Lung (tissue), 11 donors: ENCODE measurements at regions not wholly inside any gene's neighbourhood (a gene's known extent, or its start where the extent isn't known, plus 50 kb on each side); places are given as distances from the start of the nearest gene placed in this dataset.
A peak's percentile ranks its signal among the peaks of the same experiment; 100 is the strongest.

Source experiments
- ATAC-seq: fragments of 200-7000 bp; cut with Tn5 transposase; one replicate; pipeline ENCODE4 v1.9.1; 2020; ENCODE audit warnings: moderate number of reproducible peaks; ENCODE audit not compliant: insufficient read depth, low FRiP score
- DNase-seq, 3 donors: peaks; one replicate each; pipeline ENCODE4 v3.0.0-alpha.2; 2013 to 2017
- H3K27ac ChIP-seq, 2 donors: one replicate each; pipeline ENCODE4 v1.5.1; 2013; ENCODE audit warnings: mild to moderate bottlenecking in 2 of 2, moderate library complexity in 2 of 2, control low read depth in 1 of 2, inconsistent platforms in 1 of 2, low read depth in 1 of 2, low read length in 1 of 2
- H3K27me3 ChIP-seq, 3 donors: one replicate each; pipeline ENCODE4 v1.5.1; 2013; ENCODE audit warnings: low read length in 2 of 3; ENCODE audit not compliant: control insufficient read depth in 3 of 3, insufficient read depth in 3 of 3
- H3K36me3 ChIP-seq, 4 donors: one replicate each; pipeline ENCODE4 v1.5.1; 2013; ENCODE audit warnings: low read length in 4 of 4, mild to moderate bottlenecking in 1 of 4, moderate library complexity in 1 of 4; ENCODE audit not compliant: control insufficient read depth in 4 of 4, insufficient read depth in 4 of 4
- H3K4me1 ChIP-seq, 5 donors: one replicate each; pipeline ENCODE4 v1.5.1; 2013; ENCODE audit warnings: low read length in 5 of 5, mild to moderate bottlenecking in 2 of 5, moderate library complexity in 1 of 5; ENCODE audit not compliant: control insufficient read depth in 5 of 5, insufficient read depth in 5 of 5
- H3K4me3 ChIP-seq: one replicate; pipeline ENCODE4 v1.5.1; 2013; ENCODE audit warnings: mild to moderate bottlenecking, control low read depth, moderate library complexity
- H3K9ac ChIP-seq, 2 donors: one replicate each; pipeline ENCODE4 v1.5.1; 2013; ENCODE audit warnings: low read length in 2 of 2, control low read depth in 1 of 2; ENCODE audit not compliant: insufficient read depth in 1 of 2
- H3K9me3 ChIP-seq, 4 donors: one replicate each; pipeline ENCODE4 v1.5.1; 2013; ENCODE audit warnings: low read length in 3 of 4, mild to moderate bottlenecking in 1 of 4, moderate library complexity in 1 of 4; ENCODE audit not compliant: control insufficient read depth in 4 of 4, insufficient read depth in 3 of 4
- WGBS, 2 donors: extraction: QIAGEN DNeasy Blood & Tissue Kit; methylation state at CpG; one replicate each; pipeline ENCODE4 v1.1.7; 2013; 5-methylcytosine and 5-hydroxymethylcytosine counted together
- TF ChIP-seq, protein P1 (sequence below): IDR thresholded peaks from 2 replicates; pipeline ENCODE4 v1.5.1; 2012; ENCODE audit warnings: mild to moderate bottlenecking; ENCODE audit errors: control extremely low read depth, extremely low read depth
- donor health status: control.
- donor health status: control.
- donor health status: Bipolar disorder and iron deficiency.
- donor health status: healthy.
- donor health status: DM: yes; HTN: yes; CAD: no.

DNA sequence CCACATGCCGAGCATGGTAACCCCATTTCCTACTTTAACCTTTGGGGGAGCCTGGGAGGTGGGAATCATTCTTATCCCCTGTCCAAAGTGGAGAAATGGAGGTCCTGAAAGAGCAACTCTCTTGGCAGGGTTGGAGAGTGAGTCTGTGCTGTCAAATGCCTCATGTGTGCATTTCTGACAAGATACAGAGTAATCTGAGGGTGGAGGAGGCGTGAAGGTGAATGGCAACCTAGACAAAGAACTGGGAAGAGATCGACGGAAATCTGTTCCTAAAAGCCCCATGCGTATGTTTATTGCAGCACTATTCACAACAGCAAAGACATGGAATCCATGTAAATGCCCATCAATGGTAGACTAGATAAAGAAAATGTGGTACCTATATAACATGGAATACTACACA lies 63.8 kb upstream of the USP29 start:
- Histone ChIP-seq H3K27ac (no peak overlapping the region), H3K4me3 (no peak overlapping the region), H3K9ac (no peak overlapping the region), H3K27me3 (peaks cover 0 to 5% (median 0%) of the 10 kb centered on the region in 3 donors), H3K4me1 (peaks cover 0 to 13% (median 1%) of the 10 kb centered on the region in 5 donors), H3K9me3 (peaks cover 0 to 18% (median 0%) of the 10 kb centered on the region in 4 donors), H3K36me3 (no peaks in the 10 kb centered on the region)
- 94 to 98% methylated on average over 5 of the region's 5 CpGs for WGBS, 2 donors
- ATAC-seq, result no peak
- TF ChIP-seq, protein P1, sequence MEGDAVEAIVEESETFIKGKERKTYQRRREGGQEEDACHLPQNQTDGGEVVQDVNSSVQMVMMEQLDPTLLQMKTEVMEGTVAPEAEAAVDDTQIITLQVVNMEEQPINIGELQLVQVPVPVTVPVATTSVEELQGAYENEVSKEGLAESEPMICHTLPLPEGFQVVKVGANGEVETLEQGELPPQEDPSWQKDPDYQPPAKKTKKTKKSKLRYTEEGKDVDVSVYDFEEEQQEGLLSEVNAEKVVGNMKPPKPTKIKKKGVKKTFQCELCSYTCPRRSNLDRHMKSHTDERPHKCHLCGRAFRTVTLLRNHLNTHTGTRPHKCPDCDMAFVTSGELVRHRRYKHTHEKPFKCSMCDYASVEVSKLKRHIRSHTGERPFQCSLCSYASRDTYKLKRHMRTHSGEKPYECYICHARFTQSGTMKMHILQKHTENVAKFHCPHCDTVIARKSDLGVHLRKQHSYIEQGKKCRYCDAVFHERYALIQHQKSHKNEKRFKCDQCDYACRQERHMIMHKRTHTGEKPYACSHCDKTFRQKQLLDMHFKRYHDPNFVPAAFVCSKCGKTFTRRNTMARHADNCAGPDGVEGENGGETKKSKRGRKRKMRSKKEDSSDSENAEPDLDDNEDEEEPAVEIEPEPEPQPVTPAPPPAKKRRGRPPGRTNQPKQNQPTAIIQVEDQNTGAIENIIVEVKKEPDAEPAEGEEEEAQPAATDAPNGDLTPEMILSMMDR, result no peak
- DNase-seq, result no peak

DNA sequence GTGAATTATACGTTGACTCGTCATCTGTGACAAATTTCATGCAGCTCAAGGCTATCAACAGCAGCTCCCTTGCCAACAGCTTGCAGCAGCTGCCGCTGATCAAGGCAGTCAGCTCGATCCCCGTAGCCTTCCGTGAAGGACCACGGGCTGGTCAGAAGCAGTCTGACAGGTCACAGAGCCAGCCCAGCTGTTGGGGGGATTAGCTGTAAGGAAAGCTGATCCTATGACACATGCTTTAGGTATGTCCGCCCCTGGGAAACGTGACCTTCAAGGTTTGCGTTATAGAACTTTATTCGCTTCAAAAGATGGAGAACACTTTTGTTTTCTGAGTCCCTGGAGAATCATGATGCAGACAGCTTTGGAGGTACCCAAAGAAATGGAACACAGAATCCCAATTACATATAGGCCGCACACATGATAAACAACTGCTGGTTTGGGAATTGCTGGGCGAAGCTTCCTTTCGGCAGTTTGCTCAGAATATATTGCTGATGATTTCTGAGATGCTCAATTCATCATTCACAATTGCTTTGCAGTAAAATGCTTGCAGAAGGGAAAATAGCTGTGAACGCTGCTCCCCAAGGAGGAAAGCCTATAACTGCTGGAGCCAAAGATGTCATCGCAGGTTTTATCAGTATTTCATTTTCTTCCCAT lies 62.6 kb upstream of the USP29 start:
- no peak for ATAC-seq
- TF ChIP-seq, protein P1, result no peak
- Histone ChIP-seq H3K9me3 (peaks cover 0 to 19% (median 0%) of the 10 kb centered on the region in 4 donors), H3K9ac (no peak overlapping the region), H3K27ac (no peak overlapping the region), H3K27me3 (peaks cover 0 to 5% (median 0%) of the 10 kb centered on the region in 3 donors), H3K4me1 (peaks cover 0 to 13% (median 1%) of the 10 kb centered on the region in 5 donors), H3K36me3 (no peaks in the 10 kb centered on the region), H3K4me3 (no peak overlapping the region)
- WGBS, 2 donors, result 41 to 59% methylated on average over 16 of the region's 16 CpGs
- DNase-seq, result peak; percentile 74 to 85 (median 75)

DNA sequence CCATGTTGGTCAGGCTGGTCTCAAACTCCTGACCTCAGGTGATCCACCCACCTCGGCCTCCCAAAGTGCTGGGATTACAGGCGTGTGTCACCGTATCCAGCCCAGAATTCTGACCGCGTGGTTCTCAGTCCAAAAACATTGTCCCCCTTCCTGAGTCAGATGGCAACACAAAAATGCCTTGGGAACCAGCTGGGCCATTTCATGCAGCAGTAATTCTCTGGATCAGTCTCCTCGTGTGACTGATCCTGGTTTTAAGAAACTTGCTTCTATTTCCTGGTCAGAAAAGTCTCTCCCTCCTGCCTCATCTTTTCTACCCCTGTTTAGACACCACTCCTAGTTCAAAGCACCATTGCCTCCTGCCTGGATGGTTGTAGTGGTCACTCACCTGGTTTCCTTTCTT lies 60.9 kb upstream of the USP29 start:
- no peak overlapping the region for H3K27ac ChIP-seq
- peaks cover 0 to 13% (median 0%) of the 10 kb centered on the region in 5 donors for H3K4me1 ChIP-seq
- no peak overlapping the region for H3K4me3 ChIP-seq
- H3K36me3 ChIP-seq, result no peaks in the 10 kb centered on the region
- no peak overlapping the region for H3K9ac ChIP-seq
- H3K9me3 ChIP-seq, result peaks cover 0 to 24% (median 0%) of the 10 kb centered on the region in 4 donors
- TF ChIP-seq, protein P1, result no peak
- WGBS, 2 donors, result 76 to 81% methylated on average over 6 of the region's 6 CpGs
- ATAC-seq, result no peak
- peak in 1 of 3 donors; percentile 12 for DNase-seq
- H3K27me3 ChIP-seq, result peaks cover 0 to 5% (median 0%) of the 10 kb centered on the region in 3 donors
